K562 (cell line): ENCODE measurements at regions not wholly inside any gene's neighbourhood (a gene's known extent, or its start where the extent isn't known, plus 50 kb on each side); places are given as distances from the start of the nearest gene placed in this dataset.

Experiments used
- ATAC-seq: fragments of 200-7000 bp; cut with Tn5 transposase; 3 replicates; pipeline ENCODE4 v1.9.1; 2020; ENCODE audit warnings: moderate library complexity
- BruUV-seq: library from RNA; stranded (reverse); fragments of 400-500 nt; replicated peaks from 2 replicates; lab custom pipeline; 2021; lab: Mats Ljungman, UMichigan
- CTCF ChIA-PET: fragments of 300-600 bp; formaldehyde crosslinking; extraction: SDS; loops from one replicate; lab custom pipeline; 2021; ENCODE audit warnings: low intra/inter-chr PET ratio; lab: Yijun Ruan, JAX
- POLR2A ChIA-PET: fragments of 300-600, 350-650 bp; sonication (Branson Sonifier 250); formaldehyde crosslinking; extraction: SDS; loops from one replicate; lab custom pipeline; 2021; ENCODE audit warnings: antibody characterized with exemption, inconsistent platforms; lab: Yijun Ruan, JAX
- DNase-seq, 4 experiments: peaks; one replicate each; pipeline versions ENCODE4 v3.0.0 to v3.0.0-alpha.2; 2011 to 2018; ENCODE audit warnings: low spot score in 3 of 4, mixed read lengths in 3 of 4; ENCODE audit errors: extremely low read depth in 1 of 4
- FAIRE-seq: peaks from 2 replicates; lab custom pipeline; 2011; peaks lifted over from hg19 to GRCh38; lab: Jason Lieb, UNC
- H2AFZ ChIP-seq: 2 replicates; pipeline ENCODE4 v1.6.0; 2011; ENCODE audit warnings: low read depth, low read length, control low read depth, inconsistent platforms
- H3K27ac ChIP-seq: fragments of 200-600 bp; 3 replicates; pipeline ENCODE4 v1.8.0; 2011; ENCODE audit warnings: low read depth, mild to moderate bottlenecking, control low read depth, inconsistent platforms, low read length, moderate library complexity, mixed read lengths; ENCODE audit errors: extremely low read depth
- H3K27me3 ChIP-seq, 2 experiments: fragments of 300-600 bp in 1 of 2; 2 replicates in 1 of 2; 3 replicates in 1 of 2; pipeline versions ENCODE4 v1.6.0 to v1.8.0; 2011; ENCODE audit warnings: inconsistent platforms in 2 of 2, low read length in 2 of 2, mild to moderate bottlenecking in 1 of 2, mixed read lengths in 1 of 2, moderate library complexity in 1 of 2; ENCODE audit not compliant: control insufficient read depth in 2 of 2, insufficient read depth in 2 of 2
- H3K36me3 ChIP-seq: fragments of 300-600 bp; 3 replicates; pipeline ENCODE4 v1.8.0; 2011; ENCODE audit warnings: mild to moderate bottlenecking, low read length, inconsistent platforms; ENCODE audit not compliant: control insufficient read depth, insufficient read depth
- H3K4me1 ChIP-seq, 2 experiments: fragments of 200-600 bp in 1 of 2; replicated peaks in 1 of 2; 2 replicates in 1 of 2; 3 replicates in 1 of 2; pipeline versions ENCODE4 v1.5.1 to v1.8.0; 2011; ENCODE audit warnings: inconsistent platforms in 2 of 2, low read length in 2 of 2, mild to moderate bottlenecking in 1 of 2, mixed read lengths in 1 of 2, moderate library complexity in 1 of 2; ENCODE audit not compliant: control insufficient read depth in 2 of 2, insufficient read depth in 2 of 2
- H3K4me2 ChIP-seq: 2 replicates; pipeline ENCODE4 v1.6.1; 2011; ENCODE audit warnings: low read length, control low read depth, inconsistent platforms, mixed read lengths; ENCODE audit not compliant: insufficient read depth
- H3K4me3 ChIP-seq: fragments of 200-600 bp; sonication (generic), shearing (Covaris generic); 2 replicates; pipeline ENCODE4 v1.5.1; 2016; ENCODE audit warnings: control low read depth, inconsistent platforms
- H3K79me2 ChIP-seq: fragments of 200-600 bp; 3 replicates; pipeline ENCODE4 v1.8.0; 2011; ENCODE audit warnings: low read length, inconsistent platforms; ENCODE audit not compliant: control insufficient read depth, insufficient read depth
- H3K9ac ChIP-seq, 2 experiments: 2 replicates each; pipeline versions ENCODE4 v1.6.0 to v1.6.1; 2011; ENCODE audit warnings: low read depth in 2 of 2, low read length in 2 of 2, control low read depth in 1 of 2, inconsistent platforms in 1 of 2, mild to moderate bottlenecking in 1 of 2, mixed read lengths in 1 of 2; ENCODE audit not compliant: insufficient read depth in 1 of 2
- H3K9me1 ChIP-seq: one replicate; pipeline ENCODE4 v1.6.0; 2011; ENCODE audit warnings: inconsistent platforms, mild to moderate bottlenecking, low read length, moderate library complexity; ENCODE audit not compliant: control insufficient read depth, insufficient read depth
- H3K9me3 ChIP-seq: replicated peaks from 2 replicates; pipeline ENCODE4 v1.5.1; 2011; ENCODE audit warnings: low read depth, low read length, inconsistent platforms; ENCODE audit not compliant: control insufficient read depth, insufficient read depth
- H4K20me1 ChIP-seq: replicated peaks from 2 replicates; pipeline ENCODE4 v1.6.1; 2011; ENCODE audit warnings: low read length, inconsistent platforms, mixed read lengths; ENCODE audit not compliant: control insufficient read depth, insufficient read depth
- PCBP2 ChIP-seq: fragments of 200-400 bp; formaldehyde crosslinking; IDR thresholded peaks from 2 replicates; pipeline ENCODE4 v1.6.1; 2018; ENCODE audit warnings: low read length, low read depth, mild to moderate bottlenecking, moderate library complexity; ENCODE audit not compliant: poor library complexity, severe bottlenecking
- ZBTB11 ChIP-seq, 3 experiments: fragments of 200-800 bp in 1 of 3; fragments of 250-450 bp in 1 of 3; fragments of 450-650 bp in 1 of 3; sonication (Bioruptor Pico) in 1 of 3; sonication (Bioruptor generic) in 1 of 3; formaldehyde crosslinking in 1 of 3; IDR thresholded peaks; 2 replicates each; pipeline versions ENCODE4 v1.6.1 to v1.8.0; 2016 to 2022; ENCODE audit warnings: mild to moderate bottlenecking in 2 of 3, missing genetic modification characterization in 2 of 3, missing compliant biosample characterization in 1 of 3, moderate library complexity in 1 of 3
- WGBS: fragments of 100-300 bp; shearing (Covaris generic); methylation state at CpG from one replicate; pipeline ENCODE4 v1.1.6; 2016; ENCODE audit warnings: low coverage, mixed read lengths; ENCODE audit not compliant: insufficient coverage; ENCODE audit errors: missing lambda C conversion rate; 5-methylcytosine and 5-hydroxymethylcytosine counted together
- in situ Hi-C: fragments of 300-500 bp; cut with MboI; formaldehyde crosslinking; loops from 4 replicates; pipeline ENCODE4 v1.15.0; 2018; ENCODE audit warnings: inconsistent platforms, mixed read lengths
- intact Hi-C: fragments of 100-400 bp; cut with micrococcal nuclease; formaldehyde crosslinking; loops from 2 replicates; pipeline ENCODE4 v1.14.2; 2022

GRCh38 chr1:106879538-106879937, 176.9 kb upstream of the PRMT6 start:
- H3K9me1 ChIP-seq: no peaks in the 10 kb centered on the region
- H3K4me3 ChIP-seq: no peak overlapping the region
- H3K36me3 ChIP-seq: no peaks in the 10 kb centered on the region
- no TSS peak for BruUV-seq
- no peak for TF ChIP-seq PCBP2
- peak in 1 of 3 experiments; percentile 15; a peak in 1 of 6 replicates for TF ChIP-seq ZBTB11 (CRISPR knock-in tag; IDR thresholded peaks at IDR 0.05)
- H3K27me3 ChIP-seq: no peaks in the 10 kb centered on the region
- no peak overlapping the region for H3K4me2 ChIP-seq
- H3K4me1 ChIP-seq: no peaks in the 10 kb centered on the region
- H3K27ac ChIP-seq: no peak overlapping the region
- FAIRE-seq (no peak), ATAC-seq (no peak), DNase-seq (no peak)
- ChIA-PET POLR2A (no interaction called here), CTCF (no interaction called here)
- intact Hi-C loops: no loop called here
- WGBS: 0% methylated on average over 3 of the region's 3 CpGs
- no peak overlapping the region for H3K9ac ChIP-seq
- H3K79me2 ChIP-seq: no peaks in the 10 kb centered on the region
- H2AFZ ChIP-seq: no peak overlapping the region
- in situ Hi-C loops: no loop called here
- H3K9me3 ChIP-seq: no peaks in the 10 kb centered on the region; the same call in 1 of the 2 replicates
- no peaks in the 10 kb centered on the region for H4K20me1 ChIP-seq
